ENCODE measurements at regions not wholly inside any gene's neighbourhood (a gene's known extent, or its start where the extent isn't known, plus 50 kb on each side); places are given as distances from the start of the nearest gene placed in this dataset.

- TF ChIP-seq FOXP2 (optimal IDR thresholded peaks at IDR 0.05; ENCODE audit: borderline replicate concordance, extremely low read depth, extremely low read length, insufficient read depth) (no peak), POLR2AphosphoS5 (IDR thresholded peaks at IDR 0.05; ENCODE audit: low read depth, low read length) (no peak), SIN3A (IDR thresholded peaks at IDR 0.05; ENCODE audit: borderline replicate concordance, insufficient read depth, low read length) (no peak), REST (IDR thresholded peaks at IDR 0.05; ENCODE audit: insufficient read depth in 1 of 2, low read depth in 2 of 2, low read length in 2 of 2) (no peak), TAF1 (IDR thresholded peaks at IDR 0.05; ENCODE audit: borderline replicate concordance, insufficient read depth, low read length) (no peak)
These were observed 325.0 kb downstream of the FBXO8 start for GRCh38 chr4:173958445-173958844.

- TF ChIP-seq FOXP2 (optimal IDR thresholded peaks at IDR 0.05; ENCODE audit: borderline replicate concordance, extremely low read depth, extremely low read length, insufficient read depth) (no peak), TAF1 (IDR thresholded peaks at IDR 0.05; ENCODE audit: borderline replicate concordance, insufficient read depth, low read length) (no peak), REST (IDR thresholded peaks at IDR 0.05; ENCODE audit: insufficient read depth in 1 of 2, low read depth in 2 of 2, low read length in 2 of 2) (no peak), SIN3A (IDR thresholded peaks at IDR 0.05; ENCODE audit: borderline replicate concordance, insufficient read depth, low read length) (no peak), POLR2AphosphoS5 (IDR thresholded peaks at IDR 0.05; ENCODE audit: low read depth, low read length) (no peak)
These were observed 339.9 kb downstream of the FBXO8 start for GRCh38 chr4:173943547-173943946.

- no peak for TF ChIP-seq FOXP2 (optimal IDR thresholded peaks at IDR 0.05; ENCODE audit: borderline replicate concordance, extremely low read depth, extremely low read length, insufficient read depth)
- TF ChIP-seq POLR2AphosphoS5 (IDR thresholded peaks at IDR 0.05; ENCODE audit: low read depth, low read length) = no peak
- TF ChIP-seq TAF1 (IDR thresholded peaks at IDR 0.05; ENCODE audit: borderline replicate concordance, insufficient read depth, low read length) = no peak
- no peak for TF ChIP-seq SIN3A (IDR thresholded peaks at IDR 0.05; ENCODE audit: borderline replicate concordance, insufficient read depth, low read length)
These were observed 343.3 kb downstream of the FBXO8 start for GRCh38 chr4:173940146-173940545.

- TF ChIP-seq FOXP2 (optimal IDR thresholded peaks at IDR 0.05; ENCODE audit: borderline replicate concordance, extremely low read depth, extremely low read length, insufficient read depth) (no peak), TAF1 (IDR thresholded peaks at IDR 0.05; ENCODE audit: borderline replicate concordance, insufficient read depth, low read length) (no peak), SIN3A (IDR thresholded peaks at IDR 0.05; ENCODE audit: borderline replicate concordance, insufficient read depth, low read length) (no peak)
These were observed 345.7 kb downstream of the FBXO8 start for GRCh38 chr4:173937631-173938270.

GRCh38 chr4:173936861-173937260 is 346.6 kb downstream of the FBXO8 start:
- no peak for TF ChIP-seq POLR2AphosphoS5 (IDR thresholded peaks at IDR 0.05; ENCODE audit: low read depth, low read length)
- TF ChIP-seq SIN3A (IDR thresholded peaks at IDR 0.05; ENCODE audit: borderline replicate concordance, insufficient read depth, low read length) = no peak
- TF ChIP-seq FOXP2 (optimal IDR thresholded peaks at IDR 0.05; ENCODE audit: borderline replicate concordance, extremely low read depth, extremely low read length, insufficient read depth) = no peak
- no peak for TF ChIP-seq TAF1 (IDR thresholded peaks at IDR 0.05; ENCODE audit: borderline replicate concordance, insufficient read depth, low read length)
- no peak for TF ChIP-seq REST (IDR thresholded peaks at IDR 0.05; ENCODE audit: insufficient read depth in 1 of 2, low read depth in 2 of 2, low read length in 2 of 2)

Measured in PFSK-1 (cell line).